ENCODE measurements at regions not wholly inside any gene's neighbourhood (a gene's known extent, or its start where the extent isn't known, plus 50 kb on each side); places are given as distances from the start of the nearest gene placed in this dataset.

- Mint-ChIP-seq H3K4me1 (ENCODE audit: unreplicated experiment) (no peaks in the 10 kb centered on the region), H3K27me3 (no peaks in the 10 kb centered on the region), H3K36me3 (no peaks in the 10 kb centered on the region), H3K4me3 (no peak overlapping the region), H3K9me3 (no peaks in the 10 kb centered on the region), H3K27ac (no peak overlapping the region)
- no peak for DNase-seq (ENCODE audit: extremely low spot score, unreplicated experiment)
- TF ChIP-seq, protein P1, sequence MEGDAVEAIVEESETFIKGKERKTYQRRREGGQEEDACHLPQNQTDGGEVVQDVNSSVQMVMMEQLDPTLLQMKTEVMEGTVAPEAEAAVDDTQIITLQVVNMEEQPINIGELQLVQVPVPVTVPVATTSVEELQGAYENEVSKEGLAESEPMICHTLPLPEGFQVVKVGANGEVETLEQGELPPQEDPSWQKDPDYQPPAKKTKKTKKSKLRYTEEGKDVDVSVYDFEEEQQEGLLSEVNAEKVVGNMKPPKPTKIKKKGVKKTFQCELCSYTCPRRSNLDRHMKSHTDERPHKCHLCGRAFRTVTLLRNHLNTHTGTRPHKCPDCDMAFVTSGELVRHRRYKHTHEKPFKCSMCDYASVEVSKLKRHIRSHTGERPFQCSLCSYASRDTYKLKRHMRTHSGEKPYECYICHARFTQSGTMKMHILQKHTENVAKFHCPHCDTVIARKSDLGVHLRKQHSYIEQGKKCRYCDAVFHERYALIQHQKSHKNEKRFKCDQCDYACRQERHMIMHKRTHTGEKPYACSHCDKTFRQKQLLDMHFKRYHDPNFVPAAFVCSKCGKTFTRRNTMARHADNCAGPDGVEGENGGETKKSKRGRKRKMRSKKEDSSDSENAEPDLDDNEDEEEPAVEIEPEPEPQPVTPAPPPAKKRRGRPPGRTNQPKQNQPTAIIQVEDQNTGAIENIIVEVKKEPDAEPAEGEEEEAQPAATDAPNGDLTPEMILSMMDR (conservative IDR thresholded peaks at IDR 0.05) = no peak
Measured at GRCh38 chr5:97412959-97413358, 229.9 kb upstream of the RIOK2 start.

DNA sequence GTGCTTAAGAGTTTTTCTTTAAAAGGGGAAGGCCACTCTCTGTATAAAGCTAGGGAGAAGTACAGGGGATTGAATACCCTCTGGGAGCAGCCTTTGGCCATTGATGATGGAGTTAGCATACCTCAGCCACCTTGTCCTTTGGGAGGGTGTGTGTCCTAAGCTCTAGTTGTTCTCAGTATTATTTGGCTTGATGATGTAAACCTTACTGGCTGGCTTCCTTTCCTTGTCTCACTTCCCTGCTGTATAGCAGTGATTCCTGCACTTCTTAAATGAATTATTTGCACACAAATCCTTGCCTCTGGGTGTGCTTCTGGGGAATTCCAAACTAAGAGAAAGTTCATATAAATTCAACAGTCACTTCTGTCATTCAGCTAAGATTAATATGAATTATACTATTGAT lies 234.9 kb upstream of the RIOK2 start:
- no peak for DNase-seq (ENCODE audit: extremely low spot score, unreplicated experiment)
- TF ChIP-seq, protein P1 (conservative IDR thresholded peaks at IDR 0.05) = no peak
- H3K4me3 Mint-ChIP-seq = no peak overlapping the region
- H3K4me1 Mint-ChIP-seq (ENCODE audit: unreplicated experiment) = peaks cover 6% of the 10 kb centered on the region
- H3K9me3 Mint-ChIP-seq = no peaks in the 10 kb centered on the region
- H3K27me3 Mint-ChIP-seq = no peaks in the 10 kb centered on the region
- no peaks in the 10 kb centered on the region for H3K36me3 Mint-ChIP-seq
- no peak overlapping the region for H3K27ac Mint-ChIP-seq

GRCh38 chr5:97418462-97418861 lies 235.4 kb upstream of the RIOK2 start:
- H3K36me3 Mint-ChIP-seq = no peaks in the 10 kb centered on the region
- peaks cover 6% of the 10 kb centered on the region for H3K4me1 Mint-ChIP-seq (ENCODE audit: unreplicated experiment)

GRCh38 chr5:97420646-97421045 lies 237.6 kb upstream of the RIOK2 start:
- Mint-ChIP-seq H3K4me1 (ENCODE audit: unreplicated experiment) (peaks cover 6% of the 10 kb centered on the region), H3K27ac (no peak overlapping the region), H3K27me3 (no peaks in the 10 kb centered on the region), H3K36me3 (no peaks in the 10 kb centered on the region), H3K4me3 (no peak overlapping the region), H3K9me3 (no peaks in the 10 kb centered on the region)
- no peak for DNase-seq (ENCODE audit: extremely low spot score, unreplicated experiment)
- TF ChIP-seq, protein P1 (conservative IDR thresholded peaks at IDR 0.05) = no peak

More at GRCh38 chr5:97418462-97418861, 235.4 kb upstream of the RIOK2 start:
- Mint-ChIP-seq H3K4me3 (no peak overlapping the region), H3K27ac (no peak overlapping the region), H3K27me3 (no peaks in the 10 kb centered on the region), H3K9me3 (no peaks in the 10 kb centered on the region)
- no peak for DNase-seq (ENCODE audit: extremely low spot score, unreplicated experiment)
- TF ChIP-seq, protein P1 (conservative IDR thresholded peaks at IDR 0.05) = no peak

DNA sequence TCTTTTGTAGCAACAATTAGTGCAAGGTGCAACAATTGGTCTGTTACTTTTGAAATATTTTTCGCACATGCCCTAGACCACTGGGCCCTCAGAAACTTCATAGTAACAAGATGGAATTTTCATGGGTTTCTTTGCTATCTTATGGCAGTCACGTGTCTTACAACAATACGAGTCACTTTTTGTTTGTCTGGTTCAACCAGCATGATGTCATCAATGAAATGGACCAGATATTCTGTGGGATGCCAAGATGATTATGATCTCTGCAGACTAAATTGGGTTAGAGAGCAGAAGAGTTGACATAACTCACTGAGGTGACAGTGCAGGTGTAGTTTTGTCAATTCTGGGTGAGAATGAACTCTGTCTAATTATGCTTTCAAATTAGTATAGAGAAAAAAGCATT lies 239.6 kb upstream of the RIOK2 start:
- Mint-ChIP-seq H3K36me3 (no peaks in the 10 kb centered on the region), H3K4me3 (no peak overlapping the region), H3K27ac (no peak overlapping the region), H3K9me3 (no peaks in the 10 kb centered on the region), H3K27me3 (no peaks in the 10 kb centered on the region), H3K4me1 (ENCODE audit: unreplicated experiment) (peaks cover 6% of the 10 kb centered on the region)
- TF ChIP-seq, protein P1 (conservative IDR thresholded peaks at IDR 0.05) = no peak
- DNase-seq (ENCODE audit: extremely low spot score, unreplicated experiment) = no peak

- DNase-seq (ENCODE audit: extremely low spot score, unreplicated experiment) = no peak
- H3K4me1 Mint-ChIP-seq (ENCODE audit: unreplicated experiment) = peaks cover 6% of the 10 kb centered on the region
- no peaks in the 10 kb centered on the region for H3K36me3 Mint-ChIP-seq
- no peak overlapping the region for H3K27ac Mint-ChIP-seq
- no peaks in the 10 kb centered on the region for H3K9me3 Mint-ChIP-seq
- TF ChIP-seq, protein P1 (conservative IDR thresholded peaks at IDR 0.05) = peak; percentile 59
- no peak overlapping the region for H3K4me3 Mint-ChIP-seq
- no peaks in the 10 kb centered on the region for H3K27me3 Mint-ChIP-seq
Measured at GRCh38 chr5:97425511-97425910, 242.5 kb upstream of the RIOK2 start.
